ENCODE measurements at regions not wholly inside any gene's neighbourhood (a gene's known extent, or its start where the extent isn't known, plus 50 kb on each side); places are given as distances from the start of the nearest gene placed in this dataset.

DNA sequence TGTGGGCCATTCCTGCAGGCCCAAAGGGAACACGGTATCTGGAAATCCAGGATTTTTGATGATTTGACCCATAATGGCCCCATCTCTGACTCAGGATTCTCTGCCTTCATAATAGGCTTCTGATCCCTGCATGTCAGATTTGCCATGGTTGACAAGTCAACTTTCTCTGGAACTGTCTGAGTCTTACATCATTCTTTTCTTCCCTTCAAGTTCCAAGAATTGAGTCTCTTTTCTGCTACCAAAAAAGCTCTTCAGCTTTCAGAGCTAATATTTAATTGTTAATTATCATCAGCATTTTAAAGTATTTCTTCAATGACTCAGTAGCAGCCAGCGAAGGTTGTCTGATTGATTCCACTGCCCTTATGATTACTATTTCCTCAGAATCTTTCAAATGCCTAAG is 244.4 kb upstream of the COL8A1 start:
- Mint-ChIP-seq H3K4me3 (ENCODE audit: low read depth) (no peak overlapping the region), H3K4me1 (ENCODE audit: low read depth) (no peaks in the 10 kb centered on the region), H3K27me3 (no peaks in the 10 kb centered on the region), H3K36me3 (ENCODE audit: insufficient read depth) (no peaks in the 10 kb centered on the region), H3K27ac (no peak overlapping the region), H3K9me3 (ENCODE audit: low read depth) (peaks cover 15% of the 10 kb centered on the region)
- TF ChIP-seq, protein P1, sequence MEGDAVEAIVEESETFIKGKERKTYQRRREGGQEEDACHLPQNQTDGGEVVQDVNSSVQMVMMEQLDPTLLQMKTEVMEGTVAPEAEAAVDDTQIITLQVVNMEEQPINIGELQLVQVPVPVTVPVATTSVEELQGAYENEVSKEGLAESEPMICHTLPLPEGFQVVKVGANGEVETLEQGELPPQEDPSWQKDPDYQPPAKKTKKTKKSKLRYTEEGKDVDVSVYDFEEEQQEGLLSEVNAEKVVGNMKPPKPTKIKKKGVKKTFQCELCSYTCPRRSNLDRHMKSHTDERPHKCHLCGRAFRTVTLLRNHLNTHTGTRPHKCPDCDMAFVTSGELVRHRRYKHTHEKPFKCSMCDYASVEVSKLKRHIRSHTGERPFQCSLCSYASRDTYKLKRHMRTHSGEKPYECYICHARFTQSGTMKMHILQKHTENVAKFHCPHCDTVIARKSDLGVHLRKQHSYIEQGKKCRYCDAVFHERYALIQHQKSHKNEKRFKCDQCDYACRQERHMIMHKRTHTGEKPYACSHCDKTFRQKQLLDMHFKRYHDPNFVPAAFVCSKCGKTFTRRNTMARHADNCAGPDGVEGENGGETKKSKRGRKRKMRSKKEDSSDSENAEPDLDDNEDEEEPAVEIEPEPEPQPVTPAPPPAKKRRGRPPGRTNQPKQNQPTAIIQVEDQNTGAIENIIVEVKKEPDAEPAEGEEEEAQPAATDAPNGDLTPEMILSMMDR (IDR thresholded peaks at IDR 0.05; ENCODE audit: unreplicated experiment) = no peak
- no peak for DNase-seq (ENCODE audit: low spot score, unreplicated experiment)

DNA sequence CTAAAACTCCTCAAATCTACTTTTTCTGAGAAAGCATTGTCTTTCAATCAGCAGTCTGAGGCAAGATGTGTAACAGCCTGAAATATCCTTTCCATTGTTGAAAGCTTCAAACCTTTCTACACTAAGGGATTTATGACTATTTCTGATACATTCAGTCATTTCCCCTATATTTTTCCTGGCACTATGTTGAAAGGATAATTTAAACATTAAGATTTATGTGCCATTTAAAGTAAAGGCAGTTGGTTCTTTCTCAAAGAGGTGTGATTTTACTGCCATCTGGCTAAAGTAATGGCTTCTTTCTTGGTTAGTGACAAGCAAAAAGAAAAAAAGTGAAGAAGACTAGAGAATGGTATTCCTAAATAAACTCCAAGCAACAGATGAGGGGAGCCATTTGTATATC is 249.6 kb upstream of the COL8A1 start:
- Mint-ChIP-seq H3K27ac (no peak overlapping the region), H3K9me3 (ENCODE audit: low read depth) (no peaks in the 10 kb centered on the region), H3K27me3 (no peaks in the 10 kb centered on the region)

GRCh38 chr3:99384596-99384995 is 253.8 kb upstream of the COL8A1 start:
- H3K4me1 Mint-ChIP-seq (ENCODE audit: low read depth) = no peaks in the 10 kb centered on the region
- H3K27ac Mint-ChIP-seq = no peak overlapping the region

More for the DNA sequence above, 249.6 kb upstream of the COL8A1 start:
- no peaks in the 10 kb centered on the region for H3K36me3 Mint-ChIP-seq (ENCODE audit: insufficient read depth)
- H3K4me1 Mint-ChIP-seq (ENCODE audit: low read depth) = no peaks in the 10 kb centered on the region
- no peak overlapping the region for H3K4me3 Mint-ChIP-seq (ENCODE audit: low read depth)
- no peak for DNase-seq (ENCODE audit: low spot score, unreplicated experiment)
- TF ChIP-seq, protein P1 (IDR thresholded peaks at IDR 0.05; ENCODE audit: unreplicated experiment) = no peak

DNA sequence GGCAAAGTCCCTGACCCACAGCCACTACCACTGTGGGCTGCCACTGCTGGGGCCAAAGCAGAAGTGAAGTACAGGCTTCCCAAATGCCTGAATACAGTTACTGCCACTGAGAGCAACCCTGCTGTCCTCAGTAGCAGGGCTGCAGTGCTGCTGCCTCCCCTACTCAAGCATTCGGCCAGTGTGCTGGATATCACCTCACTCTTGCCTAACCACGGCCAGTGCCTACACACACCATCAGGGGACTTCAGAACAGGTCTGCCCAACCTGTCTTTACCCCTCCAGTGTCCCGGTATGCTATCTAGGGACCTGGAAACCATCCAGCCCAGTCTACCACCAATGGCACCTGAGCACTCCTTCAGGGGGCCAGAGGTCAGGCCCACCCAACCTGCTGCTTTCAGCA is 261.5 kb upstream of the COL8A1 start:
- Mint-ChIP-seq H3K27me3 (no peaks in the 10 kb centered on the region), H3K27ac (no peak overlapping the region), H3K4me1 (ENCODE audit: low read depth) (no peaks in the 10 kb centered on the region), H3K4me3 (ENCODE audit: low read depth) (no peak overlapping the region), H3K9me3 (ENCODE audit: low read depth) (peaks cover 5% of the 10 kb centered on the region), H3K36me3 (ENCODE audit: insufficient read depth) (no peaks in the 10 kb centered on the region)
- TF ChIP-seq, protein P1 (IDR thresholded peaks at IDR 0.05; ENCODE audit: unreplicated experiment) = no peak
- no peak for DNase-seq (ENCODE audit: low spot score, unreplicated experiment)

More at GRCh38 chr3:99384596-99384995, 253.8 kb upstream of the COL8A1 start:
- TF ChIP-seq, protein P1 (IDR thresholded peaks at IDR 0.05; ENCODE audit: unreplicated experiment) = no peak
- Mint-ChIP-seq H3K27me3 (no peaks in the 10 kb centered on the region), H3K36me3 (ENCODE audit: insufficient read depth) (no peaks in the 10 kb centered on the region), H3K4me3 (ENCODE audit: low read depth) (no peak overlapping the region), H3K9me3 (ENCODE audit: low read depth) (peaks cover 5% of the 10 kb centered on the region)
- no peak for DNase-seq (ENCODE audit: low spot score, unreplicated experiment)

- Mint-ChIP-seq H3K27me3 (no peaks in the 10 kb centered on the region), H3K27ac (no peak overlapping the region), H3K36me3 (ENCODE audit: insufficient read depth) (no peaks in the 10 kb centered on the region), H3K4me3 (ENCODE audit: low read depth) (no peak overlapping the region), H3K9me3 (ENCODE audit: low read depth) (no peaks in the 10 kb centered on the region), H3K4me1 (ENCODE audit: low read depth) (no peaks in the 10 kb centered on the region)
- DNase-seq (ENCODE audit: low spot score, unreplicated experiment) = no peak
- TF ChIP-seq, protein P1 (IDR thresholded peaks at IDR 0.05; ENCODE audit: unreplicated experiment) = no peak
These were observed 264.6 kb upstream of the COL8A1 start for GRCh38 chr3:99373846-99374210.

Measured in progenitor cell of endocrine pancreas (in vitro differentiated cells).